Trophoblast cell (in vitro differentiated cells and primary cell): ENCODE measurements at regions not wholly inside any gene's neighbourhood (a gene's known extent, or its start where the extent isn't known, plus 50 kb on each side); places are given as distances from the start of the nearest gene placed in this dataset.

Source experiments
- DNase-seq, 2 donors: peaks; one replicate each; pipeline ENCODE4 v3.0.0-alpha.2; 2016
- H2AFZ ChIP-seq: 2 replicates; pipeline ENCODE4 v1.6.1; 2013; ENCODE audit warnings: low read length, moderate library complexity, mild to moderate bottlenecking; ENCODE audit not compliant: insufficient read depth, poor library complexity
- H2AK5ac ChIP-seq: 2 replicates; pipeline ENCODE4 v1.6.1; 2013; ENCODE audit warnings: mild to moderate bottlenecking, low read length
- H2BK120ac ChIP-seq: 2 replicates; pipeline ENCODE4 v1.6.1; 2013; ENCODE audit warnings: low read length, mild to moderate bottlenecking, moderate library complexity; ENCODE audit not compliant: insufficient read depth, poor library complexity
- H2BK12ac ChIP-seq: 2 replicates; pipeline ENCODE4 v1.6.1; 2013; ENCODE audit warnings: mild to moderate bottlenecking, low read length, moderate library complexity
- H2BK5ac ChIP-seq: 2 replicates; pipeline ENCODE4 v1.6.1; 2013; ENCODE audit warnings: low read length, low read depth, moderate library complexity, mild to moderate bottlenecking; ENCODE audit not compliant: poor library complexity
- H3K14ac ChIP-seq: 2 replicates; pipeline ENCODE4 v1.6.1; 2013; ENCODE audit warnings: mild to moderate bottlenecking, low read length
- H3K18ac ChIP-seq: 2 replicates; pipeline ENCODE4 v1.6.1; 2013; ENCODE audit warnings: mild to moderate bottlenecking, low read length
- H3K23ac ChIP-seq: 2 replicates; pipeline ENCODE4 v1.6.1; 2013; ENCODE audit warnings: low read length
- H3K27ac ChIP-seq: 2 replicates; pipeline ENCODE4 v1.5.1; 2013; ENCODE audit warnings: low read depth, mild to moderate bottlenecking, inconsistent platforms, low read length, moderate library complexity
- H3K27me3 ChIP-seq: 2 replicates; pipeline ENCODE4 v1.6.1; 2013; ENCODE audit warnings: inconsistent platforms, mild to moderate bottlenecking, low read length, moderate library complexity; ENCODE audit not compliant: insufficient read depth
- H3K36me3 ChIP-seq, 2 experiments: 1 replicate in 1 of 2; 2 replicates in 1 of 2; pipeline ENCODE4 v1.6.1; 2013; ENCODE audit warnings: low read length in 2 of 2, mild to moderate bottlenecking in 2 of 2, moderate library complexity in 1 of 2; ENCODE audit not compliant: insufficient read depth in 2 of 2, control insufficient read depth in 1 of 2
- H3K4ac ChIP-seq: 2 replicates; pipeline ENCODE4 v1.6.1; 2013; ENCODE audit warnings: low read depth, mild to moderate bottlenecking, low read length, moderate library complexity
- H3K4me1 ChIP-seq, 2 experiments: 1 replicate in 1 of 2; 2 replicates in 1 of 2; pipeline ENCODE4 v1.6.1; 2013; ENCODE audit warnings: low read length in 2 of 2, mild to moderate bottlenecking in 2 of 2, moderate library complexity in 1 of 2; ENCODE audit not compliant: insufficient read depth in 2 of 2, control insufficient read depth in 1 of 2
- H3K4me2 ChIP-seq: 2 replicates; pipeline ENCODE4 v1.6.1; 2013; ENCODE audit warnings: inconsistent platforms, mild to moderate bottlenecking, low read length, moderate library complexity
- H3K4me3 ChIP-seq: 2 replicates; pipeline ENCODE4 v1.5.1; 2013; ENCODE audit warnings: mild to moderate bottlenecking, low read depth, low read length, inconsistent platforms
- H3K79me1 ChIP-seq: one replicate; pipeline ENCODE4 v1.6.1; 2013; ENCODE audit warnings: low read length
- H3K79me2 ChIP-seq: 2 replicates; pipeline ENCODE4 v1.6.1; 2013; ENCODE audit warnings: low read length, mild to moderate bottlenecking; ENCODE audit not compliant: control insufficient read depth, insufficient read depth, poor library complexity
- H3K9ac ChIP-seq: 2 replicates; pipeline ENCODE4 v1.6.1; 2013; ENCODE audit warnings: mild to moderate bottlenecking, low read length
- H3K9me3 ChIP-seq: 2 replicates; pipeline ENCODE4 v1.6.1; 2013; ENCODE audit warnings: low read depth, mild to moderate bottlenecking, control low read depth, inconsistent platforms, low read length; ENCODE audit not compliant: insufficient read depth
- H4K12ac ChIP-seq: 2 replicates; pipeline ENCODE4 v1.6.1; 2013; ENCODE audit warnings: low read depth, mild to moderate bottlenecking, low read length, moderate library complexity
- H4K8ac ChIP-seq: 2 replicates; pipeline ENCODE4 v1.6.1; 2013; ENCODE audit warnings: low read depth, mild to moderate bottlenecking, low read length, moderate library complexity
- H4K91ac ChIP-seq: one replicate; pipeline ENCODE4 v1.6.1; 2013; ENCODE audit warnings: low read depth, mild to moderate bottlenecking, low read length, moderate library complexity
- WGBS: extraction: QIAGEN DNeasy Blood & Tissue Kit; methylation state at CpG from one replicate; pipeline ENCODE4 v1.1.7; 2013; ENCODE audit warnings: missing lambda C conversion rate; ENCODE audit not compliant: insufficient read length, insufficient coverage; ENCODE audit errors: extremely low coverage; 5-methylcytosine and 5-hydroxymethylcytosine counted together

DNA sequence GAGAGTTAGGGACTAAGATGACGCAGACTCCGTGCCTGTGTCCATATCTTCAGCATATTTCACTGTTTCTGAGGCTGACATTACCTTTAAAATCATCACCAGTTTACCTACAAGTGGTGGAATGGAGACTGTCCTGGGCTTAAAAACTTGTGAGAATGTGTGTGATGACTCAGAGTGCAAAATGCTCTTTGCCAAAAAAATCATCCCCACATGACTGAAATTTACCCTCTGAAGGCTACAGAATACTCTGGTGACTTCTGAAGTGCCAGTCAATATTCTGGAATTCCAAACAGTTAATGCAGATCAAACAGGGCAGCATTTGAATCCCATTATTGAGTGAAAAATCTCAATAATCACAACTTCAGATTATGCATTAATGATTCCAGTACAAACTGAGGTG is 901.4 kb downstream of the EFNB2 start:
- Histone ChIP-seq H4K12ac (no peak overlapping the region), H3K36me3 (no peaks in the 10 kb centered on the region), H3K4me1 (no peaks in the 10 kb centered on the region), H2AK5ac (no peak overlapping the region), H3K18ac (no peak overlapping the region), H3K79me1 (no peaks in the 10 kb centered on the region), H3K27me3 (no peaks in the 10 kb centered on the region), H3K4ac (no peak overlapping the region), H3K4me2 (no peak overlapping the region), H4K8ac (no peak overlapping the region), H2AFZ (no peak overlapping the region), H3K9me3 (no peaks in the 10 kb centered on the region), H3K9ac (no peak overlapping the region), H3K79me2 (no peaks in the 10 kb centered on the region), H3K27ac (no peak overlapping the region), H3K4me3 (no peak overlapping the region), H4K91ac (no peak overlapping the region), H3K23ac (no peak overlapping the region), H2BK5ac (no peak overlapping the region), H3K14ac (no peak overlapping the region), H2BK12ac (no peak overlapping the region), H2BK120ac (no peak overlapping the region)
- no peak for DNase-seq
- no CpG with 5 or more reads among the region's 2 CpGs for WGBS

GRCh38 chr13:105630431-105630830 is 905.0 kb downstream of the EFNB2 start:
- Histone ChIP-seq H3K4ac (no peak overlapping the region), H4K12ac (no peak overlapping the region), H3K4me3 (no peak overlapping the region), H2BK120ac (no peak overlapping the region), H3K9me3 (no peaks in the 10 kb centered on the region), H2AFZ (no peak overlapping the region), H3K14ac (no peak overlapping the region), H3K79me2 (no peaks in the 10 kb centered on the region), H3K4me2 (no peak overlapping the region), H2BK12ac (no peak overlapping the region), H3K23ac (no peak overlapping the region), H2AK5ac (no peak overlapping the region), H3K18ac (no peak overlapping the region), H3K79me1 (no peaks in the 10 kb centered on the region), H3K36me3 (no peaks in the 10 kb centered on the region), H4K91ac (no peak overlapping the region), H4K8ac (no peak overlapping the region), H3K9ac (no peak overlapping the region), H3K4me1 (no peaks in the 10 kb centered on the region), H3K27ac (no peak overlapping the region), H3K27me3 (no peaks in the 10 kb centered on the region), H2BK5ac (no peak overlapping the region)
- no peak for DNase-seq
- WGBS, result no CpG with 5 or more reads among the region's 6 CpGs

GRCh38 chr13:105627270-105627669 is 908.2 kb downstream of the EFNB2 start:
- H3K9me3 ChIP-seq, result no peaks in the 10 kb centered on the region
- H3K4me3 ChIP-seq, result no peak overlapping the region
- no peak overlapping the region for H4K8ac ChIP-seq
- no peak overlapping the region for H3K27ac ChIP-seq
- no peak overlapping the region for H4K91ac ChIP-seq
- H4K12ac ChIP-seq, result no peak overlapping the region
- no peaks in the 10 kb centered on the region for H3K4me1 ChIP-seq
- no peak overlapping the region for H2BK5ac ChIP-seq
- no peak overlapping the region for H2BK120ac ChIP-seq
- no peak overlapping the region for H3K18ac ChIP-seq
- no peaks in the 10 kb centered on the region for H3K79me1 ChIP-seq
- H3K23ac ChIP-seq, result no peak overlapping the region
- no peaks in the 10 kb centered on the region for H3K27me3 ChIP-seq
- no CpG with 5 or more reads among the region's 7 CpGs for WGBS
- no peak overlapping the region for H2BK12ac ChIP-seq
- no peak overlapping the region for H3K4ac ChIP-seq
- H3K79me2 ChIP-seq, result no peaks in the 10 kb centered on the region
- H3K4me2 ChIP-seq, result no peak overlapping the region
- H2AK5ac ChIP-seq, result no peak overlapping the region
- H3K36me3 ChIP-seq, result no peaks in the 10 kb centered on the region
- H2AFZ ChIP-seq, result no peak overlapping the region
- H3K14ac ChIP-seq, result no peak overlapping the region
- H3K9ac ChIP-seq, result no peak overlapping the region
- DNase-seq, result no peak

DNA sequence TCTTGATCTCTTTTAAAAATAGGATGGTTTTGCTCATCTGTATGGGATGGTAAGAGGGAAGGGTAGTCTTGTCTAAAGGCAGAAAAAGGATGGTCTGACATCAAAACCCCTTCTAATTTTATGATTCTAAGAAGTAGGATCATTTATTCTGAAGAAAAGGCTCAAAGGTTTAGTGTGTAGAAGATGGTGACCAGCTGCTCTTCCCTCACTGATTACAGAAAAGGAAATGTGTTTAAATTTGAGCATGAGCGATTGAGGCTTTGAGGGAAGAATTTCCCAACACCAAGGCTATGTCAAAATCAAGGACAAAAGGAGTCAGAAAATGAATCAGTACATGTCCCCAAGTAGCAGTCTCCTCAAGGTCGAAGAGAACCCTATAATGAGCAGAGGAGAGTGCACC is 909.8 kb downstream of the EFNB2 start:
- Histone ChIP-seq H3K4me2 (no peak overlapping the region), H3K27me3 (no peaks in the 10 kb centered on the region), H3K4me1 (no peaks in the 10 kb centered on the region), H3K4me3 (no peak overlapping the region), H3K79me2 (no peaks in the 10 kb centered on the region), H4K8ac (no peak overlapping the region), H3K9me3 (no peaks in the 10 kb centered on the region), H4K12ac (no peak overlapping the region), H3K36me3 (no peaks in the 10 kb centered on the region), H3K9ac (no peak overlapping the region), H2BK12ac (no peak overlapping the region), H2BK5ac (no peak overlapping the region), H3K27ac (no peak overlapping the region), H2BK120ac (no peak overlapping the region), H4K91ac (no peak overlapping the region), H3K18ac (no peak overlapping the region), H3K23ac (no peak overlapping the region), H3K14ac (no peak overlapping the region), H2AFZ (no peak overlapping the region), H3K79me1 (no peaks in the 10 kb centered on the region), H3K4ac (no peak overlapping the region), H2AK5ac (no peak overlapping the region)
- no CpG with 5 or more reads among the region's 2 CpGs for WGBS
- DNase-seq, result no peak
